ENCODE measurements at regions not wholly inside any gene's neighbourhood (a gene's known extent, or its start where the extent isn't known, plus 50 kb on each side); places are given as distances from the start of the nearest gene placed in this dataset.

- no TSS peak for BruUV-seq (replicated peaks)
- no peak overlapping the region for H3K4me2 ChIP-seq (ENCODE audit: insufficient read depth, low read length)
- no peak overlapping the region for H3K9ac ChIP-seq (replicated peaks; ENCODE audit: extremely low read depth, insufficient read depth, low read length)
- no peak for FAIRE-seq
- TF ChIP-seq POLR2AphosphoS5 (IDR thresholded peaks at IDR 0.05; ENCODE audit: insufficient read depth, low read depth, low read length): no peak
- TF ChIP-seq EZH2 (IDR thresholded peaks at IDR 0.05; ENCODE audit: borderline replicate concordance, low read depth, low read length, severe bottlenecking): no peak
- no peak for TF ChIP-seq GATA2 (IDR thresholded peaks at IDR 0.05; ENCODE audit: insufficient read depth, insufficient read length, low read depth, low read length)
- no peak for TF ChIP-seq POLR2A (IDR thresholded peaks at IDR 0.05; ENCODE audit: low read depth, low read length)
- TF ChIP-seq FOS (IDR thresholded peaks at IDR 0.05; ENCODE audit: borderline replicate concordance, insufficient read depth, low read length): no peak
- TF ChIP-seq, protein P1, sequence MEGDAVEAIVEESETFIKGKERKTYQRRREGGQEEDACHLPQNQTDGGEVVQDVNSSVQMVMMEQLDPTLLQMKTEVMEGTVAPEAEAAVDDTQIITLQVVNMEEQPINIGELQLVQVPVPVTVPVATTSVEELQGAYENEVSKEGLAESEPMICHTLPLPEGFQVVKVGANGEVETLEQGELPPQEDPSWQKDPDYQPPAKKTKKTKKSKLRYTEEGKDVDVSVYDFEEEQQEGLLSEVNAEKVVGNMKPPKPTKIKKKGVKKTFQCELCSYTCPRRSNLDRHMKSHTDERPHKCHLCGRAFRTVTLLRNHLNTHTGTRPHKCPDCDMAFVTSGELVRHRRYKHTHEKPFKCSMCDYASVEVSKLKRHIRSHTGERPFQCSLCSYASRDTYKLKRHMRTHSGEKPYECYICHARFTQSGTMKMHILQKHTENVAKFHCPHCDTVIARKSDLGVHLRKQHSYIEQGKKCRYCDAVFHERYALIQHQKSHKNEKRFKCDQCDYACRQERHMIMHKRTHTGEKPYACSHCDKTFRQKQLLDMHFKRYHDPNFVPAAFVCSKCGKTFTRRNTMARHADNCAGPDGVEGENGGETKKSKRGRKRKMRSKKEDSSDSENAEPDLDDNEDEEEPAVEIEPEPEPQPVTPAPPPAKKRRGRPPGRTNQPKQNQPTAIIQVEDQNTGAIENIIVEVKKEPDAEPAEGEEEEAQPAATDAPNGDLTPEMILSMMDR (IDR thresholded peaks at IDR 0.05; ENCODE audit: extremely low read depth in 1 of 2, insufficient read depth in 1 of 2, low read depth in 1 of 2, low read length in 2 of 2): no peak
- TF ChIP-seq JUN (IDR thresholded peaks at IDR 0.05; ENCODE audit: borderline replicate concordance, insufficient read depth, insufficient read length, low read depth): no peak
- TF ChIP-seq MYC (IDR thresholded peaks at IDR 0.05; ENCODE audit: low read depth, low read length): no peak
- TF ChIP-seq, protein P2, sequence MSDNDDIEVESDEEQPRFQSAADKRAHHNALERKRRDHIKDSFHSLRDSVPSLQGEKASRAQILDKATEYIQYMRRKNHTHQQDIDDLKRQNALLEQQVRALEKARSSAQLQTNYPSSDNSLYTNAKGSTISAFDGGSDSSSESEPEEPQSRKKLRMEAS (IDR thresholded peaks at IDR 0.05; ENCODE audit: insufficient read depth, insufficient read length): no peak
- H2AFZ ChIP-seq (ENCODE audit: low read depth, low read length): no peak overlapping the region
- H3K9me1 ChIP-seq (replicated peaks; ENCODE audit: control insufficient read depth, extremely low read depth, insufficient read depth, low read length): no peaks in the 10 kb centered on the region
- H3K27me3 ChIP-seq (ENCODE audit: control insufficient read depth in 2 of 2, insufficient read depth in 2 of 2, low read length in 2 of 2): no peaks in the 10 kb centered on the region
- H4K20me1 ChIP-seq (replicated peaks; ENCODE audit: control insufficient read depth, extremely low read depth, insufficient read depth, low read length): no peaks in the 10 kb centered on the region
- no peak overlapping the region for H3K27ac ChIP-seq (ENCODE audit: insufficient read depth, low read depth, low read length)
- no peaks in the 10 kb centered on the region for H3K4me1 ChIP-seq (ENCODE audit: control insufficient read depth, extremely low read depth, insufficient read depth, low read length)
- ChIA-PET POLR2A (no interaction called here), CTCF (interaction anchor here (0.7 to 1.7 kb wide), 3 partner anchors 16 to 280 kb away, joined by 3 to 9 read pairs (median 6); no protein-coding TSS in a partner anchor)
- H3K79me2 ChIP-seq (ENCODE audit: control insufficient read depth, insufficient read depth, low read length): no peaks in the 10 kb centered on the region
- no peak for DNase-seq (ENCODE audit: low read depth, low spot score)
- intact Hi-C loops (cut with micrococcal nuclease): no loop called here
- no peak overlapping the region for H3K4me3 ChIP-seq (replicated peaks in 1 of 3; ENCODE audit: insufficient read depth in 1 of 3, low read depth in 1 of 3, low read length in 3 of 3)
- H3K36me3 ChIP-seq (ENCODE audit: control insufficient read depth in 2 of 2, extremely low read depth in 1 of 2, insufficient read depth in 2 of 2, low read length in 2 of 2): no peaks in the 10 kb centered on the region
- dilution Hi-C loops (cut with MboI; ENCODE audit: extremely low pct_ligation_motif_present, low sequenced_read_pairs): no loop called here
- no peaks in the 10 kb centered on the region for H3K9me3 ChIP-seq (replicated peaks; ENCODE audit: control insufficient read depth, insufficient read depth, low read length)
Measured at GRCh38 chr1:110749960-110750359, 75.2 kb upstream of the KCNA3 start.

Measured in endothelial cell of umbilical vein (primary cell).